ENCODE measurements at regions not wholly inside any gene's neighbourhood (a gene's known extent, or its start where the extent isn't known, plus 50 kb on each side); places are given as distances from the start of the nearest gene placed in this dataset.
"Not testable (repeated sequence)": the region's sequence is repeated elsewhere in the genome, so short reads cannot be mapped to it uniquely, and the experiment has no call there.

- DNase-seq (ENCODE audit: low read depth in 2 of 2) = not testable (repeated sequence)
Measured at GRCh38 chr9:42377530-42378417, 194.3 kb downstream of the SPATA31A6 start.

- DNase-seq (ENCODE audit: low read depth in 2 of 2) = no peak
Measured at GRCh38 chr9:42378418-42378815, 195.0 kb downstream of the SPATA31A6 start.

- DNase-seq (ENCODE audit: low read depth in 2 of 2) = not testable (repeated sequence)
Measured at GRCh38 chr9:42379602-42380001, 196.1 kb downstream of the SPATA31A6 start.

GRCh38 chr9:42384585-42384984 is 201.1 kb downstream of the SPATA31A6 start:
- DNase-seq (ENCODE audit: low read depth in 2 of 2) = not testable (repeated sequence)

DNA sequence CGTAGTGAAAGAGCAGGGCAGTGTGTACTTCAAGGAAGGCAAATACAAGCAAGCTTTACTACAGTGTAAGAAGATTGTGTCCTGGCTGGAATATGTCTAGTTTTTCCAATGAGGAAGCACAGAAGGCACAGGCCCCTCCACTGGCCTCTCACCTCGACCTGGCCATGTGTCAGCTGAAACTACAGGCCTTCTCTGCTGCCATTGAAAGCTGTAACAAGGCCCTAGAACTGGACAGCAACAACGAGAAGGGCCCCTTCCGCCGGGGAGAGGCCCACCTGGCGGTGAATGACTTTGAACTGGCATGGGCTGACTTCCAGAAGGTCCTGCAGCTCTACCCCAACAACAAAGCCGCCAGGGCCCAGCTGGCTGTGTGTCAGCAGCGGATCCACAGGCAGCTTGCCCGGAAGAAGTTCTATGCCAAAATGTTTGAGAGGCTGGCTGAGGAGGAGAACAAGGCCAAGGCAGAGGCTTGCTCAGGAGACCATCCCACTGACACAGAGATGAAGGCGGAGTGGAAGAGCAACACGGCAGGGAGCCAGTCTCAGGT is 202.2 kb downstream of the SPATA31A6 start:
- DNase-seq (ENCODE audit: low read depth in 2 of 2) = not testable (repeated sequence)

- DNase-seq (ENCODE audit: low read depth in 2 of 2) = no peak
Measured at GRCh38 chr9:42386477-42386876, 203.0 kb downstream of the SPATA31A6 start.

DNA sequence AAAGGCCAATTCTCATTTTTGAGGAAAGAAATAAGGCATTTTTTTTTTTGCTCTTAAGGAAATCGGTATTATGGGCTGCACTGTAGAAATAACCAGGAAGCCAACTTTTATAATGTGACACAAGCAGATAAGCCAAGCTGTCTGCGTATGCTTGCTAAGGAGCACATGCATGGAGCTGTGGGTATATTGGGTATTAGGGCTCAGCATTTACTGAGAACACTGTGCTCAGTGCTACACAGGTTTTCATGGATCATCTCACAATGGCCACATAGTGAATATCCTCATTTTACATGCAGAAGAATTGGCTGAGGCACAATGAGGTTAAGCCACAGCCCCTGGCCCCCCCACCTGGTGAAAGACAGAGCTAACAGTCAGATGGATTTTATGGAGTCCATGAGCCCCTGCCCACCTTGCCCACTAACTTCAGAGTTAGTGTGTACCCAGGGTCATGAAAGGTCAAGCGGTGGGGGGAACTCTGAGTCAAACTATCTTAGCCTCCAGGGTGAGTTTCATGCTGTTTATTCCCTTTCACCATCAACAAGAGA is 204.8 kb downstream of the SPATA31A6 start:
- peak in 1 of 2 donors; percentile 17 for DNase-seq (ENCODE audit: low read depth in 2 of 2)

GRCh38 chr9:42388846-42389245 is 205.4 kb downstream of the SPATA31A6 start:
- DNase-seq (ENCODE audit: low read depth in 2 of 2) = no peak

GRCh38 chr9:42392773-42393455 is 209.5 kb downstream of the SPATA31A6 start:
- DNase-seq (ENCODE audit: low read depth in 2 of 2) = not testable (repeated sequence)

DNA sequence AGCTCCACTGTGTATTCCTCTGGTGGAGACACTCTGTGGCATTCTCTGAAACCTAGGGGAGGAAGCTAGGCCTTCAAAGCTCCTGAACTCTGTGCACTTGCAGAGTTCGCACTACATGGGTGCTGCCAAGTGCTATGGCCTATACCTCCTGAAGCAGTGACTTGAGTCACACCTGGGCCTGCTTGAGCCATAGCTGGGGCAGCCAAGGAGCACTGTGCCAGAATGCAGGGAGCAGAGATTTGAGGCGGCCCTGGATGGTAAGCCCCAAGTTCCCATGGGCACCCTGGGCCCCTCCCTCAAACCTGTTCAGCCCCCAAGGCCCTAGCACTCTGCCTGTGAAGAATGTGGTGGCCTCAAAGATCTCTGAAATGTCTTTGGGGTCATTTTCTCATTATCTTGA is 212.9 kb downstream of the SPATA31A6 start:
- no peak for DNase-seq (ENCODE audit: low read depth in 2 of 2)

- not testable (repeated sequence) for DNase-seq (ENCODE audit: low read depth in 2 of 2)
Measured at GRCh38 chr9:42397336-42397735, 213.9 kb downstream of the SPATA31A6 start.

GRCh38 chr9:42402919-42403318 is 219.5 kb downstream of the SPATA31A6 start:
- not testable (repeated sequence) for DNase-seq (ENCODE audit: low read depth in 2 of 2)

DNA sequence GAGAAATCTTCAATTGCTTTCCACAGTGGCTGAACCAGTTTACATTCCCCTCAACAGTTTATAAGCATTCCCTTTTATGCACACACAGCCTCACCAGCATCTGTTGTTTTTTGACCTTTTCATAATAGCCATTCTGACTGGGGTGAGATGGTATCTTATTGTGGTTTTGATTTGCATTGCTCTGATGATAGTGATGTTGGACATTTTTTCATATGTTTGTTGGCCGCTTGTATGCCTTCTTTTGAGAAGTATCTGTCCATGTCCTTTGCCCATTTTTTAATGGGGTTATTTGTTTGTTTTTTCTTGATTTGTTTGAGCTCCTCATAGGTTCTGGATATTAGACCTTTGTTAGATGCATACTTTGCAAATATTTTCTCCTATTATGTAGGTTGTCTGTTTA is 226.1 kb downstream of the SPATA31A6 start:
- DNase-seq (ENCODE audit: low read depth in 2 of 2) = not testable (repeated sequence)

GRCh38 chr9:42412354-42412753 is 228.9 kb downstream of the SPATA31A6 start:
- DNase-seq (ENCODE audit: low read depth in 2 of 2) = not testable (repeated sequence)

GRCh38 chr9:42414865-42415264 is 231.4 kb downstream of the SPATA31A6 start:
- not testable (repeated sequence) for DNase-seq (ENCODE audit: low read depth in 2 of 2)

DNA sequence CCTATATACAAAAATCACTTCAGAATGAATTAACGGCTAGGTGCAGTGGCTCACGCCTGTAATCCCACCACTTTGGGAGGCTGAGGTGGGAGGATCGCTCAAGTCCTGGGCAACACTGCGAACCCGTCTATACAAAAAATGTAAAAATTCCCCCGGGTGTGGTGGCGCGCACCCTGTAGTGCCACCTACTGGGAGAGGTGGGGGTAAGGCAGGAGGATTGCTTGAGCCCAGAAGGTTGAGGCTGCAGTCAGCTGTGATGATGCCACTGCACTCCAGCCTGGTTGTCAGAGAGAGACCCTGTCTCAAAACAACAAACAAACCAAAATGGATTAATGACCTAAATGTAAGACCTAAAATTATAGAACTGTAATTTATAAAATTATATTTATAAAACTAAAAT is 236.2 kb downstream of the SPATA31A6 start:
- not testable (repeated sequence) for DNase-seq (ENCODE audit: low read depth in 2 of 2)

- DNase-seq (ENCODE audit: low read depth in 2 of 2) = not testable (repeated sequence)
Measured at GRCh38 chr9:42420324-42420723, 236.9 kb downstream of the SPATA31A6 start.

GRCh38 chr9:42421630-42422029 is 238.2 kb downstream of the SPATA31A6 start:
- DNase-seq (ENCODE audit: low read depth in 2 of 2) = not testable (repeated sequence)

GRCh38 chr9:42430674-42431615 is 247.5 kb downstream of the SPATA31A6 start:
- DNase-seq (ENCODE audit: low read depth in 2 of 2) = peak; percentile 34 to 81

DNA sequence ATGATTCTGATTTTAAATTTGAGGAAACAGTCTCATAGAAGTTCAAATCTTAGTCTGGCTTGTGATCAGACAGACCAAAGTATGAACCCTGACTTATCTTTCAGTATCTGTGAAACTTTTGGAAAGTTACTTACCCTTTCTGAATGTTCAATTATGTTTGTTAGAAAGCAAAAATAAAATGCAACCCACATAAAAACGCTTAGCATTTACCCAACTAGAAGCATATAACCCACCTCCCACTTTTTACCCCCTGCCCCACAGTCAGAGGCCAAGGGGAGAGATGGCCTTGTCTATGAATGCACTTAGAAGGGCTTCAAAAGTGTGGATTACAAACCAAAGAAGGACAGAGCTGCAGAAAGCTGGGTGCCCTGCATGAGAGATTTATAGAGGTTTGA is 248.2 kb downstream of the SPATA31A6 start:
- DNase-seq (ENCODE audit: low read depth in 2 of 2) = not testable (repeated sequence)
